ENCODE measurements at regions not wholly inside any gene's neighbourhood (a gene's known extent, or its start where the extent isn't known, plus 50 kb on each side); places are given as distances from the start of the nearest gene placed in this dataset.

- TF ChIP-seq, protein P1, sequence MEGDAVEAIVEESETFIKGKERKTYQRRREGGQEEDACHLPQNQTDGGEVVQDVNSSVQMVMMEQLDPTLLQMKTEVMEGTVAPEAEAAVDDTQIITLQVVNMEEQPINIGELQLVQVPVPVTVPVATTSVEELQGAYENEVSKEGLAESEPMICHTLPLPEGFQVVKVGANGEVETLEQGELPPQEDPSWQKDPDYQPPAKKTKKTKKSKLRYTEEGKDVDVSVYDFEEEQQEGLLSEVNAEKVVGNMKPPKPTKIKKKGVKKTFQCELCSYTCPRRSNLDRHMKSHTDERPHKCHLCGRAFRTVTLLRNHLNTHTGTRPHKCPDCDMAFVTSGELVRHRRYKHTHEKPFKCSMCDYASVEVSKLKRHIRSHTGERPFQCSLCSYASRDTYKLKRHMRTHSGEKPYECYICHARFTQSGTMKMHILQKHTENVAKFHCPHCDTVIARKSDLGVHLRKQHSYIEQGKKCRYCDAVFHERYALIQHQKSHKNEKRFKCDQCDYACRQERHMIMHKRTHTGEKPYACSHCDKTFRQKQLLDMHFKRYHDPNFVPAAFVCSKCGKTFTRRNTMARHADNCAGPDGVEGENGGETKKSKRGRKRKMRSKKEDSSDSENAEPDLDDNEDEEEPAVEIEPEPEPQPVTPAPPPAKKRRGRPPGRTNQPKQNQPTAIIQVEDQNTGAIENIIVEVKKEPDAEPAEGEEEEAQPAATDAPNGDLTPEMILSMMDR (conservative IDR thresholded peaks at IDR 0.05 in 1 of 2, IDR thresholded peaks at IDR 0.05 in 1 of 2; ENCODE audit: extremely low read depth in 1 of 2, insufficient read depth in 1 of 2, low read depth in 1 of 2, low read length in 2 of 2) = no peak
- TF ChIP-seq EZH2 (IDR thresholded peaks at IDR 0.05; ENCODE audit: borderline replicate concordance, low read length) = no peak
These were observed 164.0 kb upstream of the DTNBP1 start for GRCh38 chr6:15826814-15827318.

Data from mammary epithelial cell (primary cell).